ENCODE measurements at regions not wholly inside any gene's neighbourhood (a gene's known extent, or its start where the extent isn't known, plus 50 kb on each side); places are given as distances from the start of the nearest gene placed in this dataset.

DNA sequence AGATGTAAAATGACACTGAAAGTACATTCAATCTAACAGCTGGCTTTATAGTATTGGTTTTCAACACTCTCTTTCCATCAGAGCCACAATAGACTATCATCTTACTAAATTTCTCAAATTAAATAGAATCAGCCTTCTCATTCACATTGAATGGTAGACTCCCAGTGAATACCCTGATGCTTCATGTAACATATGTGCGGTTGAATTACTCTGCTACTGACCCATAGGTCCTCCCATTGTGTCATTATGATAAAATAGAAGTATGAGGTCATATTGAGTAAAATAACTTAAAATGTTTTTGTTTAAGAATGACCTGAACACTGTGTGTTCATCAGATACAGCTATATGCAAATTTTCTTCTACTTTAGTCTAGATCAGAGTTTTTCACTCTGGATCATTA is 75.9 kb upstream of the ADAMTSL1 start:
- no peaks in the 10 kb centered on the region for H3K36me3 ChIP-seq (ENCODE audit: insufficient read depth, low read length)
- no peak overlapping the region for H3K27ac ChIP-seq (ENCODE audit: low read depth, low read length)
- no peak overlapping the region for H3K4me3 ChIP-seq (ENCODE audit: low read depth, low read length)
- peaks cover 18% of the 10 kb centered on the region for H3K4me1 ChIP-seq (ENCODE audit: control insufficient read depth, insufficient read depth, low read length, unreplicated experiment)
- no peaks in the 10 kb centered on the region for H3K27me3 ChIP-seq (ENCODE audit: insufficient read depth, low read length)
- H3K79me2 ChIP-seq (ENCODE audit: control insufficient read depth, insufficient read depth, low read length, unreplicated experiment) = no peaks in the 10 kb centered on the region
- no peak overlapping the region for H2AFZ ChIP-seq (ENCODE audit: low read length, unreplicated experiment)

DNA sequence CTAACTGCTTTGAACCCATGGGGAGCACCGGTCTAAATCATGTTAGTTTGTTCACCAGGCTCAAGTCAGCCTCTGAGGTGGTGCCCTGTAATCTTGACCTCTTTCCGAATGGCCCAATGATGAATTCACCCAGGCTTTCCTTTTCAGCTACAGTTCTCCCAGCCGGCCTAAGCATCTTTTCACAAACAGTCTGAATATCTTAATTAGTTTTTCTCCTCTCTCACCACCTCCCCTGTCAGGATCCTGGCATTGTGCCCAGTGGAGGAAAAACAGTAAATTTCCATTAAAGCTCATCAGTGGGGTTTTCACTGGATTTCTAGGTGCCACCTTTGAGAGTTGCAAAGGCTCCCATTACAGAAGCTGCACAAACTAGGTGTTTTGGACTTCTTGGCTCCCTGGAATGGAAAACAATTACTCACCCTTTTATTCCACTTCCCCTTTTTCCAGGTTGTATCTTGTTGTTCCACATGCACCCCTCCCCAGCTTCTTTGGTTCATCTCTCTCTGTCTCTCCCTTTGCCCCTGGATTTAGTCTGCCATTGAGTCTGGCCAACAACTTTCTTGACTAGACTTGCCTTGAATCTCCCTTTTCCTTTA is 69.4 kb upstream of the ADAMTSL1 start:
- Histone ChIP-seq H3K4me1 (ENCODE audit: control insufficient read depth, insufficient read depth, low read length, unreplicated experiment) (no peaks in the 10 kb centered on the region), H3K27me3 (ENCODE audit: insufficient read depth, low read length) (no peaks in the 10 kb centered on the region)

DNA sequence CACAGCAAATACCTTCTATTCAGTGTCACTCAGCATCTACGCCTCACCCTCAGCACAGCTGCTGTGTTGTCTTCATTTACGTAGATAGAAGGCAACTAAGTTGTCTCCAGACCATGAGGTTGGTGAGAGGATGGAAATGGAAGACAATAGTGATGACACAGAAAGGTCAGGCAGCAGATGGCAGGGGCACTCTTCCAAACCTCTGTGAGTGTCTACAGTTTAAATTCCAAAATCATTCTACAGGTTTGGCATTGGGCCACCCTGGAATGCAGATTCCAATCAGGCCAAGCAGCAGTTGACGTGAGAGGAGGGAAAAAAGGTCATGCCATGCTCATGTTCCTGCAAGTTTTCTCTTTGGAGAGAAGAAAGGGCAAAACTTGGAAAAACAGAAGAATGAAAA is 68.7 kb upstream of the ADAMTSL1 start:
- H3K27me3 ChIP-seq (ENCODE audit: insufficient read depth, low read length) = no peaks in the 10 kb centered on the region
- no peak overlapping the region for H3K4me3 ChIP-seq (ENCODE audit: low read depth, low read length)
- no peak overlapping the region for H2AFZ ChIP-seq (ENCODE audit: low read length, unreplicated experiment)
- no peaks in the 10 kb centered on the region for H3K79me2 ChIP-seq (ENCODE audit: control insufficient read depth, insufficient read depth, low read length, unreplicated experiment)
- H3K27ac ChIP-seq (ENCODE audit: low read depth, low read length) = no peak overlapping the region
- no peaks in the 10 kb centered on the region for H3K4me1 ChIP-seq (ENCODE audit: control insufficient read depth, insufficient read depth, low read length, unreplicated experiment)
- H3K36me3 ChIP-seq (ENCODE audit: insufficient read depth, low read length) = no peaks in the 10 kb centered on the region

More for the DNA sequence above, 69.4 kb upstream of the ADAMTSL1 start:
- Histone ChIP-seq H3K27ac (ENCODE audit: low read depth, low read length) (no peak overlapping the region), H3K36me3 (ENCODE audit: insufficient read depth, low read length) (no peaks in the 10 kb centered on the region), H3K79me2 (ENCODE audit: control insufficient read depth, insufficient read depth, low read length, unreplicated experiment) (no peaks in the 10 kb centered on the region), H3K4me3 (ENCODE audit: low read depth, low read length) (no peak overlapping the region), H2AFZ (ENCODE audit: low read length, unreplicated experiment) (no peak overlapping the region)

DNA sequence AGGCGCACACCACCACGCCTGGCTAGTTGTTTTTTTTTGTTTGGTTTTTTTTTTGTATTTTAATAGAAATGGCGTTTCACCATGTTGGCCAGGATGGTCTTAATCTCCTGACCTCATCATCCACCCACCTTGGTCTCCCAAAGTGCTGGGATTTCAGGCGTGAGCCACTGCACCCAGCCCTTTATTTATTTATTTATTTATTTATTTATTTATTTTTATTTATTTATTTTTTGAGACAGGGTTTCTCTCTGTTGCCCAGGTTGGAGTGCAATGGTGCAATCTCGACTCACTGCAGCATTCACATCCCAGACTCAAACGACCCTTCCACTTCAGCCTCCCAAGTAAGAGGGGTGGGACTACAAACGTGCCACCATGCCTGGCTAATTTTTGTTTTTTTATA is 63.0 kb upstream of the ADAMTSL1 start:
- Histone ChIP-seq H3K79me2 (ENCODE audit: control insufficient read depth, insufficient read depth, low read length, unreplicated experiment) (no peaks in the 10 kb centered on the region), H3K36me3 (ENCODE audit: insufficient read depth, low read length) (no peaks in the 10 kb centered on the region), H3K4me3 (ENCODE audit: low read depth, low read length) (no peak overlapping the region), H2AFZ (ENCODE audit: low read length, unreplicated experiment) (no peak overlapping the region), H3K27me3 (ENCODE audit: insufficient read depth, low read length) (no peaks in the 10 kb centered on the region), H3K4me1 (ENCODE audit: control insufficient read depth, insufficient read depth, low read length, unreplicated experiment) (no peaks in the 10 kb centered on the region), H3K27ac (ENCODE audit: low read depth, low read length) (no peak overlapping the region)

DNA sequence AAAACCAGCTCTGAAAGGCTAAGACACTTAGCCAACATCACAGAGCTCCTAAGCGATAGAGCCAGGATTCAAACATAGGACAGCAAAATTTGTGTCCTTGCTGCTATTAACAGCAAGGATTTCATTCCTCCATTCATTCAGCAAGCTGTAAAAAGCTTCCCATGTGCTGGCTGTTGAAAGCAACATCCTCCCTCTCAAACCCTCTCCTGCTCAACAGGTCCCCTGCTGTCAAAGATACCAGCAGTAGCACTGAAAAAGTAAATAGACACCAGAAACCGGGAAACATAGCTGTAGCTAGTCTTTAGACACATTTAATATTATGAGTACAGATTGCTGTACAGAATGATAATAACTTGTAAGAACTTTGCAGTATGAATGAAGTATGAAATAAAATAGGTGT is 52.6 kb upstream of the ADAMTSL1 start:
- no peaks in the 10 kb centered on the region for H3K27me3 ChIP-seq (ENCODE audit: insufficient read depth, low read length)
- no peaks in the 10 kb centered on the region for H3K36me3 ChIP-seq (ENCODE audit: insufficient read depth, low read length)
- H3K27ac ChIP-seq (ENCODE audit: low read depth, low read length) = no peak overlapping the region
- H3K4me3 ChIP-seq (ENCODE audit: low read depth, low read length) = no peak overlapping the region
- H3K4me1 ChIP-seq (ENCODE audit: control insufficient read depth, insufficient read depth, low read length, unreplicated experiment) = no peaks in the 10 kb centered on the region
- no peak overlapping the region for H2AFZ ChIP-seq (ENCODE audit: low read length, unreplicated experiment)
- H3K79me2 ChIP-seq (ENCODE audit: control insufficient read depth, insufficient read depth, low read length, unreplicated experiment) = no peaks in the 10 kb centered on the region

DNA sequence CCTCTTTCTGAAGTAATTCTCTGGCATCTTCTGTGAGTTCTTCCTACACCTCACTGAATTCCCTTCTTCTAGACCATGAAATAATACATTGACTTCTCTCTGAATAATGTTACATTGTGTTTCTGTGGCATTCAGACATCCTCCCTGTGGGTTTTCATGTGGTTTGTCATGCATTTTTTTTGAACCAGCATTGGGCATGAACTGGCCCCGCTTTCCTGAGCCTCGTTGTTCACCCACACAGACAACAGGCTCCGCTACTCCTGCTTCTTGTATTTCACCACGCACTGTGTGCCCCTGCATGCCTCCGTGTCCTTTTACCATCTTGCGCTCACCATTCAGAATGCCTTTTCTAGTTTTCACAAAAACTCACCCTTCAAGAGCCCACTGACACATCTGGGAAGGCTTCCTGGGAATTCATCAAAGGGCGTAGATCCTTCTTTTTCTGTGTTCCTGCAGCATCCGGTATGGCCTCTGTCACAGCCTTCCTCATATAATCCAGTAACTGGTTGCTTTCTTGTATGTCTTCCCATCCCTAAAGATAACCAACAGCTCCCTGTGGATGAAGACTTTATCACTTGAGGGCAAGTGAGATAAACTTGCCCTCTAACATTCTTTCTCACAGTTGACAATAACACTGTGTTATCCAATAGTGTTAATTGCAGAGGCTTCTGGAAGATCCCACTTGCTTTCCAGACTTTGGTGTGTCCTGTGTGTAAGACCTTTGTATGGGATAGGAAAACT is 51.5 kb upstream of the ADAMTSL1 start:
- Histone ChIP-seq H3K27ac (ENCODE audit: low read depth, low read length) (no peak overlapping the region), H3K4me3 (ENCODE audit: low read depth, low read length) (no peak overlapping the region), H3K27me3 (ENCODE audit: insufficient read depth, low read length) (no peaks in the 10 kb centered on the region), H3K79me2 (ENCODE audit: control insufficient read depth, insufficient read depth, low read length, unreplicated experiment) (no peaks in the 10 kb centered on the region), H3K36me3 (ENCODE audit: insufficient read depth, low read length) (no peaks in the 10 kb centered on the region), H3K4me1 (ENCODE audit: control insufficient read depth, insufficient read depth, low read length, unreplicated experiment) (no peaks in the 10 kb centered on the region), H2AFZ (ENCODE audit: low read length, unreplicated experiment) (no peak overlapping the region)

DNA sequence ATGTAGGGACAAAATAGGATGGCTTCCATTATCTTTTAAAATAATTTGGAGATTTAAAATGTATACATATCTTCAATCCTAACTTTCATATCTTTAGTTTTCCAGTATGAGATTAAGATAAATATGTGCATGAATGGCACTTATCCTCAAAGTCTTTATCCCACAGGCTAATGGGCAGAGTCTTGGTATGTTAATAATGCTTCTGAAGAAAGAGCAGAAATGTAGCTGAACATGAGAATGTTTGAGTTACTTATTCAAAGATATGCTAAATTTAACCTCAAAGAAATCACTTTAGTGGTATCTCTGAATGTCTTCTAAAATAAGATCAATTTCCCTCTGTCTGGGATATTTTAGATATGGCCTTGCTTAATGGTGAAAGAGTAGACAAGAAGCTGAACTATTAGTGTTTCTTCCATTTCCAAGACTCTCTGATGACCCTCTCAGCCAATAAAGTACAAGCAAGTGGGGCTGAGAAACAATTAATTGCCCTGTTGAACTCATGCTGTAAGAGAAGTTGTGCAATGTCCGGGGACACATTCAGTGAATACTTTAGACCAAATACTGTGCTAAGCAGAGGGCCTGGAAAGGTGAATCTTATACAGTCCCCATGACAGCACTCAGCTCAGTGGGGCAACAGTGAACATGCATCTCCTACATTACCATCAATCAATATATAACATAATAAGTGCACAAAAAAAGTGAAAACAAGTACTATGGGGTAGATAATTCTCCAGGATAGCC is 50.0 kb upstream of the ADAMTSL1 start:
- H3K79me2 ChIP-seq (ENCODE audit: control insufficient read depth, insufficient read depth, low read length, unreplicated experiment) = no peaks in the 10 kb centered on the region
- no peak overlapping the region for H3K4me3 ChIP-seq (ENCODE audit: low read depth, low read length)
- no peak overlapping the region for H2AFZ ChIP-seq (ENCODE audit: low read length, unreplicated experiment)
- H3K36me3 ChIP-seq (ENCODE audit: insufficient read depth, low read length) = no peaks in the 10 kb centered on the region
- peaks cover 6% of the 10 kb centered on the region for H3K4me1 ChIP-seq (ENCODE audit: control insufficient read depth, insufficient read depth, low read length, unreplicated experiment)
- no peaks in the 10 kb centered on the region for H3K27me3 ChIP-seq (ENCODE audit: insufficient read depth, low read length)
- H3K27ac ChIP-seq (ENCODE audit: low read depth, low read length) = no peak overlapping the region

Data from ACC112 (cell line).